DMS 273 (cell line): ENCODE measurements at regions not wholly inside any gene's neighbourhood (a gene's known extent, or its start where the extent isn't known, plus 50 kb on each side); places are given as distances from the start of the nearest gene placed in this dataset.

ENCODE experiments used
- DNase-seq: peaks from one replicate; lab custom pipeline; 2025; ENCODE audit not compliant: unreplicated experiment; lab: John Stamatoyannopoulos, UW

- no peak for DNase-seq
These were observed 159.1 kb upstream of the KCNK2 start for GRCh38 chr1:214923278-214923915.

- no peak for DNase-seq
These were observed 154.7 kb upstream of the KCNK2 start for GRCh38 chr1:214927796-214928195.

GRCh38 chr1:214928574-214928973 lies 154.0 kb upstream of the KCNK2 start:
- DNase-seq = no peak

- no peak for DNase-seq
These were observed 149.2 kb upstream of the KCNK2 start for GRCh38 chr1:214933375-214933774.

- no peak for DNase-seq
These were observed 148.5 kb upstream of the KCNK2 start for GRCh38 chr1:214934045-214934444.

GRCh38 chr1:214935258-214935657 lies 147.3 kb upstream of the KCNK2 start:
- no peak for DNase-seq

GRCh38 chr1:214939180-214939579 lies 143.4 kb upstream of the KCNK2 start:
- no peak for DNase-seq

- DNase-seq = no peak
These were observed 141.5 kb upstream of the KCNK2 start for GRCh38 chr1:214941061-214941460.

- no peak for DNase-seq
These were observed 139.5 kb upstream of the KCNK2 start for GRCh38 chr1:214943054-214943453.

GRCh38 chr1:214946615-214947014 lies 135.9 kb upstream of the KCNK2 start:
- DNase-seq = no peak

GRCh38 chr1:214952648-214953047 lies 129.9 kb upstream of the KCNK2 start:
- no peak for DNase-seq

- DNase-seq = no peak
These were observed 128.5 kb upstream of the KCNK2 start for GRCh38 chr1:214953901-214954616.

- DNase-seq = no peak
These were observed 128.0 kb upstream of the KCNK2 start for GRCh38 chr1:214954617-214954949.

GRCh38 chr1:214957330-214958137 lies 125.0 kb upstream of the KCNK2 start:
- peak; percentile 63 for DNase-seq

- no peak for DNase-seq
These were observed 124.1 kb upstream of the KCNK2 start for GRCh38 chr1:214958486-214958885.

- no peak for DNase-seq
These were observed 116.2 kb upstream of the KCNK2 start for GRCh38 chr1:214966346-214966745.

GRCh38 chr1:214967865-214968575 lies 114.5 kb upstream of the KCNK2 start:
- peak; percentile 6 for DNase-seq

GRCh38 chr1:214970016-214970415 lies 112.5 kb upstream of the KCNK2 start:
- DNase-seq = no peak

GRCh38 chr1:214971071-214971470 lies 111.5 kb upstream of the KCNK2 start:
- no peak for DNase-seq

- DNase-seq = no peak
These were observed 108.5 kb upstream of the KCNK2 start for GRCh38 chr1:214974002-214974401.

- DNase-seq = no peak
These were observed 105.9 kb upstream of the KCNK2 start for GRCh38 chr1:214976665-214977064.
